SK-N-MC (cell line): ENCODE measurements at regions not wholly inside any gene's neighbourhood (a gene's known extent, or its start where the extent isn't known, plus 50 kb on each side); places are given as distances from the start of the nearest gene placed in this dataset.

Experiments
- EZH2 ChIP-seq: fragments of 200-600 bp; sonication (generic); IDR thresholded peaks from one replicate; pipeline ENCODE4 v1.6.1; 2017; ENCODE audit warnings: antibody characterized with exemption
- FOXP2 ChIP-seq: optimal IDR thresholded peaks from 2 replicates; pipeline ENCODE3; 2011; ENCODE audit warnings: mild to moderate bottlenecking, moderate library complexity; ENCODE audit not compliant: insufficient read depth; ENCODE audit errors: extremely low read length, control extremely low read depth
- POLR2AphosphoS5 ChIP-seq: IDR thresholded peaks from 2 replicates; pipeline ENCODE4 v1.6.1; 2012; ENCODE audit warnings: mild to moderate bottlenecking, low read depth, low read length, borderline replicate concordance

DNA sequence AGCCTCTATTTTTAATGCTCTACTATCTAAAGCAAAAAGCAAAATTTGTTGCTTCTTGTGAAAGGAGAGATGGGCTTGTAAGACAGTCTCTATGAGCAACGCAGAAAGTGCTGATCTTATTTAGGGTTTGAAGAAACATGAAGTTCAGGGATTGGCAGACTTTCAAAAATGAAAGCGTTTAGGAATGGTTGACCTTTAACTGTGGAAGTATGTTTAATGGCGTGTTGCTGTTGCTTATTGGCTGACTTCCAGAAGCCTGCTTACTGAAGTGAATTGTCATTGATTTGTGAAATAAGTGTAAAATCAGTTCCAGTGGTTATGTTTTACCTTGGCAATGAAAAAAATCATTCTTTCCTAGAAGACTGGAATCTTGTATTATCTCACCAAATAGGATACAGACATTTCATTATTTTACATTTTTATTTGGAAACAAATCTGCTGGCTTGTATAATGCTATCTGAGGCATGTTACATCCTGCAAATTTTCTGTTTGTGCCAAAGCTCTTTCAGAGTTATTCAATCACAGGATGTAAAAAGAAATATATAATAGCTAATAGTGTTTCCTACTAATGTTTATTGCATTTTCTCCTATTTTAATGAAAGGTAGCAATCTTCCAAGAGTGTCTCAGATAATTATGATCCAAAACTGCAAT is 221.3 kb upstream of the SLITRK6 start:
- TF ChIP-seq POLR2AphosphoS5 (no peak), EZH2 (no peak), FOXP2 (no peak)
